K562 (cell line): ENCODE measurements at regions not wholly inside any gene's neighbourhood (a gene's known extent, or its start where the extent isn't known, plus 50 kb on each side); places are given as distances from the start of the nearest gene placed in this dataset.

Experiments used
- ATAC-seq: fragments of 200-7000 bp; cut with Tn5 transposase; 3 replicates; pipeline ENCODE4 v1.9.1; 2020; ENCODE audit warnings: moderate library complexity
- BruUV-seq: library from RNA; stranded (reverse); fragments of 400-500 nt; replicated peaks from 2 replicates; lab custom pipeline; 2021; lab: Mats Ljungman, UMichigan
- CTCF ChIA-PET: fragments of 300-600 bp; formaldehyde crosslinking; extraction: SDS; loops from one replicate; lab custom pipeline; 2021; ENCODE audit warnings: low intra/inter-chr PET ratio; lab: Yijun Ruan, JAX
- POLR2A ChIA-PET: fragments of 300-600, 350-650 bp; sonication (Branson Sonifier 250); formaldehyde crosslinking; extraction: SDS; loops from one replicate; lab custom pipeline; 2021; ENCODE audit warnings: antibody characterized with exemption, inconsistent platforms; lab: Yijun Ruan, JAX
- DNase-seq, 4 experiments: peaks; one replicate each; pipeline versions ENCODE4 v3.0.0 to v3.0.0-alpha.2; 2011 to 2018; ENCODE audit warnings: low spot score in 3 of 4, mixed read lengths in 3 of 4; ENCODE audit errors: extremely low read depth in 1 of 4
- FAIRE-seq: peaks from 2 replicates; lab custom pipeline; 2011; peaks lifted over from hg19 to GRCh38; lab: Jason Lieb, UNC
- H2AFZ ChIP-seq: 2 replicates; pipeline ENCODE4 v1.6.0; 2011; ENCODE audit warnings: low read depth, low read length, control low read depth, inconsistent platforms
- H3K27ac ChIP-seq: fragments of 200-600 bp; 3 replicates; pipeline ENCODE4 v1.8.0; 2011; ENCODE audit warnings: low read depth, mild to moderate bottlenecking, control low read depth, inconsistent platforms, low read length, moderate library complexity, mixed read lengths; ENCODE audit errors: extremely low read depth
- H3K27me3 ChIP-seq, 2 experiments: fragments of 300-600 bp in 1 of 2; 2 replicates in 1 of 2; 3 replicates in 1 of 2; pipeline versions ENCODE4 v1.6.0 to v1.8.0; 2011; ENCODE audit warnings: inconsistent platforms in 2 of 2, low read length in 2 of 2, mild to moderate bottlenecking in 1 of 2, mixed read lengths in 1 of 2, moderate library complexity in 1 of 2; ENCODE audit not compliant: control insufficient read depth in 2 of 2, insufficient read depth in 2 of 2
- H3K36me3 ChIP-seq: fragments of 300-600 bp; 3 replicates; pipeline ENCODE4 v1.8.0; 2011; ENCODE audit warnings: mild to moderate bottlenecking, low read length, inconsistent platforms; ENCODE audit not compliant: control insufficient read depth, insufficient read depth
- H3K4me1 ChIP-seq, 2 experiments: fragments of 200-600 bp in 1 of 2; replicated peaks in 1 of 2; 2 replicates in 1 of 2; 3 replicates in 1 of 2; pipeline versions ENCODE4 v1.5.1 to v1.8.0; 2011; ENCODE audit warnings: inconsistent platforms in 2 of 2, low read length in 2 of 2, mild to moderate bottlenecking in 1 of 2, mixed read lengths in 1 of 2, moderate library complexity in 1 of 2; ENCODE audit not compliant: control insufficient read depth in 2 of 2, insufficient read depth in 2 of 2
- H3K4me2 ChIP-seq: 2 replicates; pipeline ENCODE4 v1.6.1; 2011; ENCODE audit warnings: low read length, control low read depth, inconsistent platforms, mixed read lengths; ENCODE audit not compliant: insufficient read depth
- H3K4me3 ChIP-seq: fragments of 200-600 bp; sonication (generic), shearing (Covaris generic); 2 replicates; pipeline ENCODE4 v1.5.1; 2016; ENCODE audit warnings: control low read depth, inconsistent platforms
- H3K79me2 ChIP-seq: fragments of 200-600 bp; 3 replicates; pipeline ENCODE4 v1.8.0; 2011; ENCODE audit warnings: low read length, inconsistent platforms; ENCODE audit not compliant: control insufficient read depth, insufficient read depth
- H3K9ac ChIP-seq, 2 experiments: 2 replicates each; pipeline versions ENCODE4 v1.6.0 to v1.6.1; 2011; ENCODE audit warnings: low read depth in 2 of 2, low read length in 2 of 2, control low read depth in 1 of 2, inconsistent platforms in 1 of 2, mild to moderate bottlenecking in 1 of 2, mixed read lengths in 1 of 2; ENCODE audit not compliant: insufficient read depth in 1 of 2
- H3K9me1 ChIP-seq: one replicate; pipeline ENCODE4 v1.6.0; 2011; ENCODE audit warnings: inconsistent platforms, mild to moderate bottlenecking, low read length, moderate library complexity; ENCODE audit not compliant: control insufficient read depth, insufficient read depth
- H3K9me3 ChIP-seq: replicated peaks from 2 replicates; pipeline ENCODE4 v1.5.1; 2011; ENCODE audit warnings: low read depth, low read length, inconsistent platforms; ENCODE audit not compliant: control insufficient read depth, insufficient read depth
- H4K20me1 ChIP-seq: replicated peaks from 2 replicates; pipeline ENCODE4 v1.6.1; 2011; ENCODE audit warnings: low read length, inconsistent platforms, mixed read lengths; ENCODE audit not compliant: control insufficient read depth, insufficient read depth
- BRCA1 ChIP-seq, 2 experiments: fragments of 450-650 bp in 1 of 2; sonication (generic) in 1 of 2; formaldehyde crosslinking in 1 of 2; IDR thresholded peaks; 2 replicates each; pipeline versions ENCODE4 v1.5.0 to v1.6.1; 2017 to 2020; ENCODE audit warnings: mild to moderate bottlenecking in 1 of 2, missing genetic modification reagents in 1 of 2
- CREM ChIP-seq: IDR thresholded peaks from 2 replicates; pipeline ENCODE4 v1.6.1; 2014; ENCODE audit warnings: antibody characterized with exemption, low read depth
- FOXK1 ChIP-seq: sonication (generic); formaldehyde crosslinking; IDR thresholded peaks from 2 replicates; pipeline ENCODE4 v1.8.0; 2022; ENCODE audit warnings: missing genetic modification reagents, mild to moderate bottlenecking, borderline replicate concordance
- NFE2 ChIP-seq: IDR thresholded peaks from 2 replicates; pipeline ENCODE4 v1.6.1; 2014; ENCODE audit warnings: antibody characterized with exemption, low read depth
- STAT5A ChIP-seq: IDR thresholded peaks from 2 replicates; pipeline ENCODE4 v1.6.1; 2012; ENCODE audit warnings: low read length, inconsistent platforms, borderline replicate concordance
- THRB ChIP-seq: fragments of 450-650 bp; formaldehyde crosslinking; conservative IDR thresholded peaks from 2 replicates; pipeline ENCODE4 v1.4.0; 2022; ENCODE audit warnings: mild to moderate bottlenecking, missing genetic modification characterization
- ZBTB11 ChIP-seq, 3 experiments: fragments of 200-800 bp in 1 of 3; fragments of 250-450 bp in 1 of 3; fragments of 450-650 bp in 1 of 3; sonication (Bioruptor Pico) in 1 of 3; sonication (Bioruptor generic) in 1 of 3; formaldehyde crosslinking in 1 of 3; IDR thresholded peaks; 2 replicates each; pipeline versions ENCODE4 v1.6.1 to v1.8.0; 2016 to 2022; ENCODE audit warnings: mild to moderate bottlenecking in 2 of 3, missing genetic modification characterization in 2 of 3, missing compliant biosample characterization in 1 of 3, moderate library complexity in 1 of 3
- ZNF511 ChIP-seq: sonication (generic); formaldehyde crosslinking; IDR thresholded peaks from 2 replicates; pipeline ENCODE4 v1.8.0; 2022; ENCODE audit warnings: mild to moderate bottlenecking, missing genetic modification reagents
- WGBS: fragments of 100-300 bp; shearing (Covaris generic); methylation state at CpG from one replicate; pipeline ENCODE4 v1.1.6; 2016; ENCODE audit warnings: low coverage, mixed read lengths; ENCODE audit not compliant: insufficient coverage; ENCODE audit errors: missing lambda C conversion rate; 5-methylcytosine and 5-hydroxymethylcytosine counted together
- in situ Hi-C: fragments of 300-500 bp; cut with MboI; formaldehyde crosslinking; loops from 4 replicates; pipeline ENCODE4 v1.15.0; 2018; ENCODE audit warnings: inconsistent platforms, mixed read lengths
- intact Hi-C: fragments of 100-400 bp; cut with micrococcal nuclease; formaldehyde crosslinking; loops from 2 replicates; pipeline ENCODE4 v1.14.2; 2022

- Histone ChIP-seq H3K27me3 (no peaks in the 10 kb centered on the region; a peak in 1 of 5 replicates), H3K27ac (no peak overlapping the region), H3K4me1 (no peaks in the 10 kb centered on the region), H3K4me3 (no peak overlapping the region), H3K4me2 (no peak overlapping the region), H3K9me1 (no peaks in the 10 kb centered on the region), H3K9ac (no peak overlapping the region), H2AFZ (no peak overlapping the region), H4K20me1 (no peaks in the 10 kb centered on the region; the same call in 1 of the 2 replicates), H3K36me3 (no peaks in the 10 kb centered on the region)
- WGBS, result 0% methylated on average over 1 of the region's 6 CpGs
- POLR2A ChIA-PET, result no interaction called here
- no peak for FAIRE-seq
- in situ Hi-C loops, result no loop called here
- no TSS peak for BruUV-seq
- ATAC-seq, result no peak
- no peak for DNase-seq
- intact Hi-C loops, result no loop called here
- TF ChIP-seq THRB, result no peak
- TF ChIP-seq, all 486 proteins: peak for 0
- Histone ChIP-seq H3K79me2 (no peaks in the 10 kb centered on the region), H3K9me3 (no peaks in the 10 kb centered on the region)
- CTCF ChIA-PET, result no interaction called here
Observed at GRCh38 chr22:27242474-27242873, 559.1 kb downstream of the MN1 start.

- Histone ChIP-seq H3K9me3 (no peaks in the 10 kb centered on the region), H3K9ac (no peak overlapping the region), H3K4me2 (no peak overlapping the region), H3K27me3 (no peaks in the 10 kb centered on the region), H3K79me2 (no peaks in the 10 kb centered on the region), H3K4me3 (no peak overlapping the region), H3K27ac (no peak overlapping the region), H3K4me1 (no peaks in the 10 kb centered on the region), H4K20me1 (no peaks in the 10 kb centered on the region; the same call in 1 of the 2 replicates), H2AFZ (no peak overlapping the region), H3K36me3 (no peaks in the 10 kb centered on the region), H3K9me1 (no peaks in the 10 kb centered on the region)
- FAIRE-seq, result no peak
- in situ Hi-C loops (no loop called here), intact Hi-C loops (no loop called here)
- DNase-seq, result no peak
- ChIA-PET POLR2A (no interaction called here), CTCF (no interaction called here)
- ATAC-seq, result no peak
- 0% methylated on average over 10 of the region's 12 CpGs for WGBS
- no TSS peak for BruUV-seq
- no peak for TF ChIP-seq BRCA1 (IDR thresholded peaks at IDR 0.05)
- TF ChIP-seq BRCA1 (CRISPR knock-in tag; IDR thresholded peaks at IDR 0.05), result no peak
- no peak for TF ChIP-seq ZBTB11 (CRISPR knock-in tag; IDR thresholded peaks at IDR 0.05)
- no peak for TF ChIP-seq ZNF511 (CRISPR knock-in tag)
- TF ChIP-seq STAT5A, result no peak
- TF ChIP-seq CREM, result no peak
- TF ChIP-seq FOXK1, result no peak
- TF ChIP-seq NFE2, result no peak
Observed at GRCh38 chr22:27242917-27243589, 558.5 kb downstream of the MN1 start.
